Endothelial cell (in vitro differentiated cells): ENCODE measurements at regions not wholly inside any gene's neighbourhood (a gene's known extent, or its start where the extent isn't known, plus 50 kb on each side); places are given as distances from the start of the nearest gene placed in this dataset.

Experiments used
- DNase-seq: peaks from one replicate; pipeline ENCODE4 v3.0.0; 2021; ENCODE audit warnings: low spot score
- H3K27ac Mint-ChIP-seq: one replicate; pipeline ENCODE4 v1.8.0; 2021; ENCODE audit warnings: mixed read lengths, inconsistent platforms; ENCODE audit not compliant: unreplicated experiment
- H3K27me3 Mint-ChIP-seq: one replicate; pipeline ENCODE4 v1.8.0; 2021; ENCODE audit warnings: mild to moderate bottlenecking, moderate library complexity, mixed read lengths, inconsistent platforms; ENCODE audit not compliant: unreplicated experiment
- H3K36me3 Mint-ChIP-seq: one replicate; pipeline ENCODE4 v1.8.0; 2021; ENCODE audit warnings: mild to moderate bottlenecking, low read depth, mixed read lengths, inconsistent platforms; ENCODE audit not compliant: unreplicated experiment
- H3K4me1 Mint-ChIP-seq: one replicate; pipeline ENCODE4 v1.8.0; 2021; ENCODE audit warnings: mild to moderate bottlenecking, mixed read lengths, inconsistent platforms; ENCODE audit not compliant: unreplicated experiment
- H3K4me3 Mint-ChIP-seq: one replicate; pipeline ENCODE4 v1.8.0; 2021; ENCODE audit warnings: mild to moderate bottlenecking, mixed read lengths, inconsistent platforms; ENCODE audit not compliant: unreplicated experiment
- H3K9me3 Mint-ChIP-seq: one replicate; pipeline ENCODE4 v1.8.0; 2021; ENCODE audit warnings: mixed read lengths, inconsistent platforms; ENCODE audit not compliant: unreplicated experiment
- CTCF ChIP-seq: fragments of 200-600 bp; sonication (generic); IDR thresholded peaks from one replicate; pipeline ENCODE4 v1.5.0; 2021; ENCODE audit warnings: antibody characterized with exemption; ENCODE audit not compliant: unreplicated experiment

GRCh38 chr2:191759680-191760079 lies 81.7 kb downstream of the NABP1 start:
- H3K4me1 Mint-ChIP-seq: peaks cover 3% of the 10 kb centered on the region
- no peaks in the 10 kb centered on the region for H3K27me3 Mint-ChIP-seq
- H3K27ac Mint-ChIP-seq: no peak overlapping the region
- no peaks in the 10 kb centered on the region for H3K36me3 Mint-ChIP-seq
- no peak for TF ChIP-seq CTCF
- H3K9me3 Mint-ChIP-seq: no peaks in the 10 kb centered on the region
- H3K4me3 Mint-ChIP-seq: no peak overlapping the region
- no peak for DNase-seq

GRCh38 chr2:191760655-191761262 lies 82.8 kb downstream of the NABP1 start:
- H3K4me1 Mint-ChIP-seq: peaks cover 3% of the 10 kb centered on the region
- no peak overlapping the region for H3K4me3 Mint-ChIP-seq
- DNase-seq: no peak
- no peaks in the 10 kb centered on the region for H3K36me3 Mint-ChIP-seq
- H3K9me3 Mint-ChIP-seq: no peaks in the 10 kb centered on the region
- no peak overlapping the region for H3K27ac Mint-ChIP-seq
- no peaks in the 10 kb centered on the region for H3K27me3 Mint-ChIP-seq
- TF ChIP-seq CTCF: no peak

- no peak for TF ChIP-seq CTCF
- Mint-ChIP-seq H3K27me3 (no peaks in the 10 kb centered on the region), H3K9me3 (no peaks in the 10 kb centered on the region), H3K4me1 (no peaks in the 10 kb centered on the region), H3K27ac (no peak overlapping the region), H3K4me3 (no peak overlapping the region), H3K36me3 (peaks cover 3% of the 10 kb centered on the region)
- DNase-seq: no peak
Measured at GRCh38 chr2:191773136-191773535, 73.8 kb downstream of the CAVIN2 start.

- no peaks in the 10 kb centered on the region for H3K4me1 Mint-ChIP-seq
- DNase-seq: no peak
- peaks cover 3% of the 10 kb centered on the region for H3K36me3 Mint-ChIP-seq
- no peak overlapping the region for H3K4me3 Mint-ChIP-seq
- H3K27me3 Mint-ChIP-seq: no peaks in the 10 kb centered on the region
- no peak for TF ChIP-seq CTCF
- no peak overlapping the region for H3K27ac Mint-ChIP-seq
- H3K9me3 Mint-ChIP-seq: no peaks in the 10 kb centered on the region
Measured at GRCh38 chr2:191777351-191777750, 69.5 kb downstream of the CAVIN2 start.

GRCh38 chr2:191778041-191778440 lies 68.8 kb downstream of the CAVIN2 start:
- Mint-ChIP-seq H3K27me3 (no peaks in the 10 kb centered on the region), H3K27ac (no peak overlapping the region), H3K36me3 (peaks cover 3% of the 10 kb centered on the region), H3K4me3 (no peak overlapping the region), H3K4me1 (no peaks in the 10 kb centered on the region), H3K9me3 (no peaks in the 10 kb centered on the region)
- TF ChIP-seq CTCF: no peak
- no peak for DNase-seq
